HepG2 (cell line): ENCODE measurements at regions not wholly inside any gene's neighbourhood (a gene's known extent, or its start where the extent isn't known, plus 50 kb on each side); places are given as distances from the start of the nearest gene placed in this dataset.

Source experiments
- ATAD3A ChIP-seq: sonication (generic); formaldehyde crosslinking; IDR thresholded peaks from 2 replicates; pipeline ENCODE4 v1.4.0; 2020; ENCODE audit warnings: missing genetic modification reagents
- CBX1 ChIP-seq: IDR thresholded peaks from one replicate; pipeline ENCODE4 v1.6.1; 2016; ENCODE audit warnings: antibody characterized with exemption, low read depth
- CBX5 ChIP-seq: sonication (generic); formaldehyde crosslinking; IDR thresholded peaks from 2 replicates; pipeline ENCODE4 v1.4.0; 2020; ENCODE audit warnings: missing genetic modification reagents, borderline replicate concordance
- ELF3 ChIP-seq: IDR thresholded peaks from 2 replicates; pipeline ENCODE4 v1.6.1; 2016; ENCODE audit warnings: missing genetic modification reagents, missing compliant biosample characterization
- FOXO1 ChIP-seq: sonication (generic); formaldehyde crosslinking; IDR thresholded peaks from 2 replicates; pipeline ENCODE4 v1.4.0; 2020; ENCODE audit warnings: missing genetic modification reagents
- FOXP1 ChIP-seq, 2 experiments: fragments of 450-650 bp in 1 of 2; IDR thresholded peaks; 2 replicates each; pipeline ENCODE4 v1.6.1; 2017 to 2018; ENCODE audit warnings: antibody characterized with exemption in 1 of 2
- GABPA ChIP-seq, 2 experiments: IDR thresholded peaks; 2 replicates each; pipeline ENCODE4 v1.6.1; 2011 to 2016; ENCODE audit warnings: low read depth in 2 of 2, low read length in 1 of 2, missing biosample characterization in 1 of 2, missing genetic modification characterization in 1 of 2
- HMG20A ChIP-seq: IDR thresholded peaks from 2 replicates; pipeline ENCODE4 v1.6.1; 2016; ENCODE audit warnings: borderline replicate concordance
- HNF4A ChIP-seq: sonication (generic); formaldehyde crosslinking; IDR thresholded peaks from 2 replicates; pipeline ENCODE4 v1.4.0; 2020; ENCODE audit warnings: missing genetic modification reagents
- KLF15 ChIP-seq: sonication (generic); formaldehyde crosslinking; IDR thresholded peaks from 2 replicates; pipeline ENCODE4 v1.8.1; 2023; ENCODE audit warnings: borderline replicate concordance, mild to moderate bottlenecking, inconsistent platforms, missing genetic modification reagents, mixed read lengths
- MAFF ChIP-seq: IDR thresholded peaks from 2 replicates; pipeline ENCODE4 v1.6.1; 2011; ENCODE audit warnings: low read depth, low read length, improper control_type of control experiment
- MAFK ChIP-seq, 2 experiments: IDR thresholded peaks in 1 of 2; conservative IDR thresholded peaks in 1 of 2; 2 replicates each; pipeline ENCODE4 v1.6.1; 2011; ENCODE audit warnings: improper control_type of control experiment in 2 of 2, low read length in 2 of 2
- NAIF1 ChIP-seq: sonication (generic); formaldehyde crosslinking; IDR thresholded peaks from 2 replicates; pipeline ENCODE4 v1.5.0; 2020; ENCODE audit warnings: mild to moderate bottlenecking, missing genetic modification reagents, borderline replicate concordance
- SAP130 ChIP-seq: IDR thresholded peaks from 2 replicates; pipeline ENCODE4 v1.6.1; 2016; ENCODE audit warnings: low read depth
- SMARCE1 ChIP-seq: fragments of 450-650 bp; IDR thresholded peaks from 2 replicates; pipeline ENCODE4 v1.6.1; 2017; ENCODE audit warnings: borderline replicate concordance
- TRIM24 ChIP-seq: sonication (generic); formaldehyde crosslinking; IDR thresholded peaks from 2 replicates; pipeline ENCODE4 v1.8.0; 2022; ENCODE audit warnings: mild to moderate bottlenecking, missing genetic modification reagents
- ZMYM3 ChIP-seq: sonication (generic); formaldehyde crosslinking; IDR thresholded peaks from 2 replicates; pipeline ENCODE4 v1.5.1; 2020; ENCODE audit warnings: mild to moderate bottlenecking, missing genetic modification reagents
- ZNF7 ChIP-seq: IDR thresholded peaks from 2 replicates; pipeline ENCODE4 v1.6.1; 2016; ENCODE audit warnings: missing biosample characterization, missing genetic modification reagents
- ZNF776 ChIP-seq: sonication (generic); formaldehyde crosslinking; IDR thresholded peaks from 2 replicates; pipeline ENCODE4 v1.4.0; 2020; ENCODE audit warnings: mild to moderate bottlenecking, missing genetic modification reagents
- ZNF839 ChIP-seq: sonication (generic); formaldehyde crosslinking; IDR thresholded peaks from 2 replicates; pipeline ENCODE4 v1.4.0; 2020; ENCODE audit warnings: missing genetic modification reagents, mild to moderate bottlenecking, borderline replicate concordance
- ZNF891 ChIP-seq: sonication (generic); formaldehyde crosslinking; IDR thresholded peaks from 2 replicates; pipeline ENCODE4 v1.5.0; 2020; ENCODE audit warnings: mild to moderate bottlenecking, missing genetic modification reagents
- TF ChIP-seq, protein P1 (sequence below): sonication (generic); IDR thresholded peaks from 2 replicates; pipeline ENCODE4 v1.6.1; 2016; ENCODE audit warnings: low read depth, borderline replicate concordance
- TF ChIP-seq, protein P2 (sequence below): IDR thresholded peaks from 2 replicates; pipeline ENCODE4 v1.6.1; 2016; ENCODE audit warnings: low read depth
- TF ChIP-seq, protein P3 (sequence below): sonication (generic); formaldehyde crosslinking; IDR thresholded peaks from 2 replicates; pipeline ENCODE4 v1.5.0; 2020; ENCODE audit warnings: mild to moderate bottlenecking, missing genetic modification reagents

DNA sequence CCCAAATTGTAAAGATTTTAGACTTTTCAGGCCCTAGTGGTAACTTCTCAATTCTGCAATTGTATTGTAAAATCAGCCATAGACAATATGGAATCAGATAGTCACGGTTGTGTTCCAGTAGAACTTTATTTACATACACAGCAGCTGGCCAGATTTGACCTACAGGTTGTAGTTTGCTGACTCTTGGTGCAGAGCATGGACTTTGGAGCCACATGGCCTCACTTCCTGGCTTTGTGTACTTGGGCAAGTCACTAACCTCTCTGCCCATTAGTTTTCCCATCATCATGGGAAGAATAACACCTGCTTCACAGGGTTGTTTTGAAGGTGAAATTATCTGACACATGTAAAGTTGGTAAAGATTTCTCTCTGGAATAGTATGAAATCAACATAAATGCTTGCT, 147.6 kb downstream of the TMEM200C start (continued):
- TF ChIP-seq HMG20A (CRISPR knock-in tag) (no peak), HNF4A (CRISPR knock-in tag) (peak; percentile 85), ZNF891 (no peak), SMARCE1 (no peak), ZMYM3 (peak; percentile 89), FOXO1 (CRISPR knock-in tag) (peak; percentile 20; the same call in 1 of the 2 replicates), CBX1 (no peak), MAFK (conservative IDR thresholded peaks at IDR 0.05 in 1 of 2, IDR thresholded peaks at IDR 0.05 in 1 of 2; ENCODE audit: low read length in 2 of 2) (0 out of 4 replicates have a peak, but pooled peaks of 1 of the 2 experiments have one; percentile 20), ZNF839 (CRISPR knock-in tag) (no peak), SAP130 (peak; percentile 42; the same call in 1 of the 2 replicates), NAIF1 (CRISPR knock-in tag) (no peak), ZNF7 (CRISPR knock-in tag) (no peak), KLF15 (CRISPR knock-in tag) (no peak), FOXP1 (IDR thresholded peaks at IDR 0.05) (no peak), FOXP1 (CRISPR knock-in tag; IDR thresholded peaks at IDR 0.05) (peak; percentile 65), ZNF776 (no peak), MAFF (0 out of 2 replicates have a peak, but pooled peaks have one; percentile 7), GABPA (IDR thresholded peaks at IDR 0.05; ENCODE audit: low read depth, low read length) (no peak), GABPA (CRISPR knock-in tag; IDR thresholded peaks at IDR 0.05; ENCODE audit: low read depth) (peak; percentile 66), ATAD3A (no peak), TRIM24 (CRISPR knock-in tag) (peak; percentile 56; the same call in 1 of the 2 replicates), ELF3 (CRISPR knock-in tag) (no peak), CBX5 (CRISPR knock-in tag) (peak; percentile 38; the same call in 1 of the 2 replicates)
- TF ChIP-seq, protein P1, sequence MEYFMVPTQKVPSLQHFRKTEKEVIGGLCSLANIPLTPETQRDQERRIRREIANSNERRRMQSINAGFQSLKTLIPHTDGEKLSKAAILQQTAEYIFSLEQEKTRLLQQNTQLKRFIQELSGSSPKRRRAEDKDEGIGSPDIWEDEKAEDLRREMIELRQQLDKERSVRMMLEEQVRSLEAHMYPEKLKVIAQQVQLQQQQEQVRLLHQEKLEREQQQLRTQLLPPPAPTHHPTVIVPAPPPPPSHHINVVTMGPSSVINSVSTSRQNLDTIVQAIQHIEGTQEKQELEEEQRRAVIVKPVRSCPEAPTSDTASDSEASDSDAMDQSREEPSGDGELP, result peak; percentile 90
- TF ChIP-seq, protein P2, sequence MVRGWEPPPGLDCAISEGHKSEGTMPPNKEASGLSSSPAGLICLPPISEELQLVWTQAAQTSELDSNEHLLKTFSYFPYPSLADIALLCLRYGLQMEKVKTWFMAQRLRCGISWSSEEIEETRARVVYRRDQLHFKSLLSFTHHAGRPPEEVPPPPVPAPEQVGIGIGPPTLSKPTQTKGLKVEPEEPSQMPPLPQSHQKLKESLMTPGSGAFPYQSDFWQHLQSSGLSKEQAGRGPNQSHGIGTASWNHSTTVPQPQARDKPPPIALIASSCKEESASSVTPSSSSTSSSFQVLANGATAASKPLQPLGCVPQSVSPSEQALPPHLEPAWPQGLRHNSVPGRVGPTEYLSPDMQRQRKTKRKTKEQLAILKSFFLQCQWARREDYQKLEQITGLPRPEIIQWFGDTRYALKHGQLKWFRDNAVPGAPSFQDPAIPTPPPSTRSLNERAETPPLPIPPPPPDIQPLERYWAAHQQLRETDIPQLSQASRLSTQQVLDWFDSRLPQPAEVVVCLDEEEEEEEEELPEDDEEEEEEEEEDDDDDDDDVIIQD, result 0 out of 2 replicates have a peak, but pooled peaks have one; percentile 12
- TF ChIP-seq, protein P3, sequence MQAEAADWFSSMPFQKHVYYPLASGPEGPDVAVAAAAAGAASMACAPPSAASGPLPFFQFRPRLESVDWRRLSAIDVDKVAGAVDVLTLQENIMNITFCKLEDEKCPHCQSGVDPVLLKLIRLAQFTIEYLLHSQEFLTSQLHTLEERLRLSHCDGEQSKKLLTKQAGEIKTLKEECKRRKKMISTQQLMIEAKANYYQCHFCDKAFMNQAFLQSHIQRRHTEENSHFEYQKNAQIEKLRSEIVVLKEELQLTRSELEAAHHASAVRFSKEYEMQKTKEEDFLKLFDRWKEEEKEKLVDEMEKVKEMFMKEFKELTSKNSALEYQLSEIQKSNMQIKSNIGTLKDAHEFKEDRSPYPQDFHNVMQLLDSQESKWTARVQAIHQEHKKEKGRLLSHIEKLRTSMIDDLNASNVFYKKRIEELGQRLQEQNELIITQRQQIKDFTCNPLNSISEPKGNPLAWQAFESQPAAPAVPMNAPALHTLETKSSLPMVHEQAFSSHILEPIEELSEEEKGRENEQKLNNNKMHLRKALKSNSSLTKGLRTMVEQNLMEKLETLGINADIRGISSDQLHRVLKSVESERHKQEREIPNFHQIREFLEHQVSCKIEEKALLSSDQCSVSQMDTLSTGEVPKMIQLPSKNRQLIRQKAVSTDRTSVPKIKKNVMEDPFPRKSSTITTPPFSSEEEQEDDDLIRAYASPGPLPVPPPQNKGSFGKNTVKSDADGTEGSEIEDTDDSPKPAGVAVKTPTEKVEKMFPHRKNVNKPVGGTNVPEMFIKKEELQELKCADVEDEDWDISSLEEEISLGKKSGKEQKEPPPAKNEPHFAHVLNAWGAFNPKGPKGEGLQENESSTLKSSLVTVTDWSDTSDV, result no peak
